Fibroblast of upper back skin (primary cell): ENCODE measurements at regions not wholly inside any gene's neighbourhood (a gene's known extent, or its start where the extent isn't known, plus 50 kb on each side); places are given as distances from the start of the nearest gene placed in this dataset.
"Not testable (repeated sequence)": the region's sequence is repeated elsewhere in the genome, so short reads cannot be mapped to it uniquely, and the experiment has no call there.

Source experiments
- DNase-seq: peaks from one replicate; pipeline ENCODE4 v3.0.0-alpha.2; 2013

- no peak for DNase-seq
Measured at GRCh38 chr6:12523726-12524125, 192.8 kb upstream of the PHACTR1 start.

DNA sequence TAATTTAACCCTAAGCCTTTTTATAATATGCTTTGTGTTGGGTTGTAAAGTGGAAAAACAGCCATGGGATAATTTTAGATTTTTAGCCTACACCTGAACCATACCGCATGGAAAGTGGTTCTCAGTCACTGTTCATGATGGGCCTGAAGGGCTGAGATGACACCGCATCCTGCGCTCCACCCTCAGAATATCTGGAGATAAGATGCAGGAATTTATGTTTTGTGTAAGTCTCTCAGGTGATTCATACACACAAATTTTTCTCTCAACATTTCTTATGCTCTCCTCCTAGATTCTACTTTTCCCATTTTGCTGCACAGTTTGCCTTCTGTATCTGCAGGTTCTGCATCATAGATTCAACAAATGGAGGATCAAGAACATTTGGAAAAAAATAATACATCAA is 191.3 kb upstream of the PHACTR1 start:
- no peak for DNase-seq

DNA sequence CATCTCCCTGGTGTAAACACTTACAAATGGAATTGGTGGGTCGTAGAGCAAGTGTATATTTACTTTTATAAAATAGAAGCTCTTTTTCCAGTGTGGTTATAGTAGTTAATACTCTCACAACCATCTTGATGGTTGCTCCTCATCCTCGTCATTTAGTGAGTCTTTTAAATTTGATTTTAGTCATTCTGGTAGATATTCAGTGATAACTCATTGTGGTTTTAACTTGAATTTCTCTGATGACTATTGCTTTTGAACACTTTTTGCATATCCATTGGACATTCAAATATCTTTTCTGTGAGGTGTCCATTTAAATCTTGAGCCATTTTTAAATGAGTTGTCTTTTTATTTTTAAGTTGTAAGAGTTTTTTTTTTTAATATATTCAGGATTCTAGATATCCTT is 189.2 kb upstream of the PHACTR1 start:
- no peak for DNase-seq

GRCh38 chr6:12528136-12528535 is 188.4 kb upstream of the PHACTR1 start:
- no peak for DNase-seq

- DNase-seq = no peak
Measured at GRCh38 chr6:12528581-12529363, 187.8 kb upstream of the PHACTR1 start.

DNA sequence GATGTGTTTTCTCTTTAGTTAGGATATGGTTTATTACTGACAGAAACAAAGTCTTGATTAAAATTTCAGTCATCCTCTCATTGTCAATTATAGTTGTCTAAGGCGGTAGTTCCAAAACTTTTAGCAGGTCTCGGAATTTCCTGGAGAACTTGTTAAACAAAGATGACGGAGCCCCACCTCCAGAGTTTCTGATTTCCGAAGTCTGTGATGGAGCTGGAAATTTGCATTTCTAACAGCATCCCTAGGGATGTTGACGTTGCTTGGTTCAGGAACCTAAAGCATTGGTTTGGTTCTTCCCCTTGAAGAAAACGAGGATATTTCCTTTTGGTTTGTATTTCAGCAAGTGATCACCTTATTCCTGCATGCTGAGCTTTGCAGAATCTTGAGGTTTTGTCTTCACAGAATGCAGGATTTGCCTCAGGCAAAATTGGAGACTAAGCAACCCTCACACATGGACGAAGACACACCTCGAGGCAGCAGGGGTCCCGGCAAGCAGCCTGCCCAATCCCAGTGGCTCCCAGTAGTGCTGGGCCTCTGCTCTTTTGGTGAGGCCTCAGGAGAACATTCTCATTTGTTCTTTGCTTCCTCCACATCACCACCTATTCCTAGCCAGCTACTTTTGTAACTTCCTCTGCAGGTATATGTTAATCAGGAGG is 187.1 kb upstream of the PHACTR1 start:
- no peak for DNase-seq

- DNase-seq = no peak
Measured at GRCh38 chr6:12530345-12530744, 186.2 kb upstream of the PHACTR1 start.

DNA sequence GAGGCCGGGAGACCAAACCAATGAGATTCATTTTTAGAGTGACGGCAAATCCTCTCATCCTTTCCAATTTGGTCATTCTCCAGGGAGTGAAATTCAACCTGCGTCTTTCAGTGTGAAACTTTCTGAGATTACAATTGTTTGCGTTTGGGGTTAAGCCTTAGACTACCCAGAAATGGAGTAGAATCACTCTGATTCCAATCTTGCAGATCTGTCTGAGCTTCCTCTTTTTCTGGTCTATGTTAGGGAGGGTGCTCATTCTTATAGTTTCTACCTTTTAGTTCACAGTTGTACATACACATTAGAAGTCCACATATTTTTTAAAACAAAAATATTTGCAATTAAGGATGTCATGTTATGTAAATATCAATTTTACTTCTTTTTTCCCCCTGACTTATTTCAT is 183.0 kb upstream of the PHACTR1 start:
- DNase-seq = no peak

DNA sequence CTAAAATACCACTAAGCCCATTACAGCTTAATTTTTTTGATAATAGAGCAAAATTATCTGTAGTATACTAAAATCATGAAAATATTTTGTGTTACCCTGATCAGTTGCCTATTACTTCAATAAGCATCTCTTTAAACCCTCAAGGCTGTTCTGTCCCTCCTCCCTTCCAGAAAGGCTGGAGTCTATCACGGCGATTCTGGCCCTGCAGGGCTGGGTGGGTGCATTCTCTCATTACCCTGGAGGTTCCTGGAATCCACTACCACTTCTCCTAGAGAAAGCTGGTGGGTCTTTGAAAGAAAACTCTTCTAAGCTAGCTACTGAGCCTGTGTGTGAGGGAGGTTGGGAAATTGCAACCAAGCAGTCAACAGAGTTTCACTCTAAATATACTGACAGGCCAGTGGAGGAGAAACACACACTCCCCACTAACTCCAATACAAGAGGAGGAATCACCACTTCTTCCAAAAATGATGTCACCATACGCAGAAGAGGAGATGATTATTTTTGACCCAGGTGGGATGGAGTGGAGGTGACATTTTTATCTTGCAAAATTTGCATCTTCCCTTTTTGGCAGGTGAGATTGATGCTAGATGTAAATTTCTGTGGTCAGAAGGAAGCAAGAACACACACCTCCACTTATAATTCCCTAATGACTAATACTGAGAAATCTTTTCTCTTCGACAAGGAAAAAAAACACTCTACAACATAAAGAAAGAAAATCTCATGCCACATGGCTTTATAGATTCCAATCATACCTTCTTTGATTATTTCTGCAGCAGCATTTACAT is 182.3 kb upstream of the PHACTR1 start:
- DNase-seq = no peak

DNA sequence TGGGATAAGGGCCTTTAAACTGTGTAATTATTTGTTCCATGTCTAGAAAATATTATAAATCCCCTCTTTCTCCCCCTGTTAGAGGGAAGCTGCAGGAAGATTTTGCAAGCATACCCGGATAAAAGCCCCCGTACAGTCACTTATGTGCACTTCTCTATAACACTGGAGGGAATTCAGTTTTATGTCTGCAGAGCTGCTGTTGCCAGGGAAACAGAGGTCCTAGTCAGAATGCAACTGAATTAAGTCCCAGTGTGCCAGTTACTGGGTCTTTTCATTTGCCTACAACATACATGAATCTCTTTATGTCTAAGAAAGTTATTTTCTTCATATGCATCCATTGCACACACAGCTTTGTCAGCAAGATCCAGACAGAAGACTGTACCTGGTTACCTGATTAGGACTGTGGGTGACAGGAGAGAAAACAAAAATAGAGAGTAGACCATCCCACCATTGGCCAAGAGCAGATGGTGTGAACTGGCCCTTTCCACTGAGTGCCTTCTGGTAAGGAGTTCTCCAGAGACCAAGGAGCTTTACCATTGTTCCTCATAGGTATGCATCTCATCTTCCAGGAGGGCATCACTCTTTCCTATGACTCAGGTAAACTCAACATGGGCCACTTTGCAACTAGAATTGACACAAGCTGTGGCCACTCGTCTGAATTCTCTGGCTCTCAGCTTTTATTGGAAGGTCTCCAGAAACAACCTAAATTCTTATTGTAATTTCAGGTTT is 180.8 kb upstream of the PHACTR1 start:
- no peak for DNase-seq

- no peak for DNase-seq
Measured at GRCh38 chr6:12536416-12536815, 180.2 kb upstream of the PHACTR1 start.

GRCh38 chr6:12537389-12537788 is 179.2 kb upstream of the PHACTR1 start:
- peak; percentile 51 for DNase-seq

DNA sequence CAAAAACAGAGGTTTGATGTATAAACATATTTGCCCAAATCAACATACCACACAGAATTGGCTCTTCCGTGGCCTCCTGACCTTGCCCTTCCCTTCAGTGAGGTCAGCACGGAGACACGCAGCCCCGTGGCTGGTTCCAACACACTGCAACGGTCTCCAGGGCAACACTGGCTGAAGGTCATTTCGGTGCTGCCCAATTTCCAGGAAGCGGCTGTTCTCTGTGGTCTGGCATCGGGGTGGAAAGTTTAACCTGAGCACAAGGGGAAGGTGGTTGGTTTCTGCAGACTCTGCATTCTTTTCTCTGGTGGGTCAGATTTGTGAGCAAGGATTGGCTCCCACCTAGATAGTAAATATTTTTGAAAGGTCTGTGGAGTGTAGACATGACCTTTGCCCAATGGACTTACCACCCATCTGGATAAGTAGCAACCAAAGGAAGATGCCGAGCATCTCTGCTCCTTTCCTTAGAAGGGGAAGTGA is 177.6 kb upstream of the PHACTR1 start:
- no peak for DNase-seq

DNA sequence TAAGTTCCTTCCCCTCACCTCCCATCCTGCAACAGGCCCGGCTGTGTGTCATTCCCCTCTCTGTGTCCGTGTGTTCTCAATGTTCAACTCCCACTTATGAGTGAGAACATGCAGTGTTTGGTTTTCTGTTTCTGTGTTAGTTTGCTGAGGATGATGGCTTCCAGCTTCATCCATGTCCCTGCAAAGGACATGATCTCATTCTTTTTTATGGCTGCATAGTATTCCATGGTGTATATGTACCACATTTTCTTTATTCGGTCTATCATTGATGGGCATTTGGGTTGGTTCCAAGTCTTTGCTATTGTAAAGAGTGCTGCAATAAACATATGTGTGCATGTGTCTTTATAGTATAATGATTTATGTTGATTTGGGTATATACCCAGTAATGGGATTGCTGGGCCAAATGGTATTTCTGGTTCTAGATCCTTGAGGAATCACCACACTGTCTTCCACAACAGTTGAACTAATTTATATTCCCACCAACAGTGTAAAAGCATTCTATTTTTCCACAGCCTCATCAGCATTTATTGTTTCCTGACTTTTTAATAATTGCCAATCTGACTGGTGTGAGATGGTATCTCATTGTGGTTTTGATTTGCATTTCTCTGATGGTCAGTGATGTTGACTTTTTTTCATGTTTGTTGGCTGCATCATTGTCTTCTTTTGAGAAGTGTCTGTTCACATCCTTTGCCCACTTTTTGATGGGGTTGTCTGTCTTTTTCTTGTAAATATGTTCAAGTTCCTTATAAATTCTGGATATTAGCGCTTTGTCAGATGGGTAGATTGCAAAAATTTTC is 174.1 kb upstream of the PHACTR1 start:
- DNase-seq = not testable (repeated sequence)

DNA sequence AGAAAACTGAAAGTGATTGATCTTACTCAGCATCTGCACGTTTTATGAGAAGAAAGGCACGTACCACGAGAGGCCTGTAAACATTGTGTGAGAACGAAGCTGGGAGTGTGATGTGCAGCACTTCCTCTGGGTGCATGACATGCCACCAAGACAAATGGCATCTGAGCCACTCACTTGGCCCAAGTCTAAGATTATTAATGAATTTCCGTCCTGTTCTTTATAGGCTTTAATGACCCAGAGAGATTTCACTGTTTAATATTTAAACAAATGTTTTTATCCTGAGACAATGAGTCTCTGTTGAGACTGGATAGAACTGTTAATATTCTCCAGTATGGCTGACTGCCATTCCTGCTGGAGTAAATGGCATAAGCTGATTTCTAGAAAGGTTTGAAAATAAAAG is 172.6 kb upstream of the PHACTR1 start:
- DNase-seq = no peak

DNA sequence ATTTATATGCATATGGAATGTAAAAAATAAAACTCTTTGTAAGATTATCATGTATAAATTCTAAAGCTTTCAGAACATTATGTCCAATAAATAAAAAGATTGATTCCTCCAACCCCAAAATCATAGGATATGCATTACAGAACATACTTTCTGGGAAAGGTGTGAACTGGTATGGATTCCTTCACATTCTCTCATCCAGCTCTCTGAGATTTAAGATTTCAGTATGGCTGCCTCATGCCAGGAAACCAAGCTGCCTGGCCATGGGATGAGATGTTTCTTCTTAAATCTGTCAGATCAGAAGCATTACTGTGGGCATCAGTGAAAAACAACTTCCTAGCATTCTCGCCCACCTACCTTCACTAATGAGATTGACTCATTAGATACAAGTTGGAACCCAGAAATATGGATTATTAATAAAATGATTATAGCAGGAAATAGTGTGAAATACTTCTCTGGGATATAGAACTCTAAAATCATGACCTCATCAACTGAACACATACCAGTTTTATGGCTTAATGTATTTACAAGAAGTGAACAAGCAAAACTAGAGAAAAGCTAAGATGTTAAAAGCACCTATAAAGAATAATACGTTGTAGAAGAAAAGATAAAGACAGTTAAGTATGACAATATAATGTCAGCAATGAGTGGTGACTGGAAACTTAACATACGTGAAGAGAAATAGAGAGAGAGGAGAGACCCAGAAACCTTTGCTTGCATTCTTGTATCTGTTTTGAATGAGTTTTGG is 171.6 kb upstream of the PHACTR1 start:
- DNase-seq = no peak

GRCh38 chr6:12545619-12546409 is 170.8 kb upstream of the PHACTR1 start:
- DNase-seq = peak; percentile 85

GRCh38 chr6:12546410-12547002 is 170.1 kb upstream of the PHACTR1 start:
- no peak for DNase-seq

DNA sequence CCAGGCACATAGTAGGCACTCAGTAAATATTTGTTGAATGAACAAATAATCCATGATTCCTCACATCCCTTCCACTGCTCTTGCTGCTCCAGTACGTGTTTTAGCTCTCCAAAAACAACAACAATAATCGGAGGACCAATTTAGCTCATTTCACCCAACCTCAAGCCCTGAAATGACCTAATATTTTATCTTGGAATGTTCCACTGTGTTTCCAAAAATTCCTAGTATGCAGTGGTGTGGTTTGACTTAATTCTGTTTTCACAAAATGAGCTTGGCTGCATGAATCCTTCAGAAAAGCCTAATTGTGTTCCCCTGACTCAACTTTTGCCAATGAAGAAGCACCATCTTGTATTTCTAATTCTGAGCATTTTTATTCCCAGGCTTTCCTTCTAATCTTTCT is 168.0 kb upstream of the PHACTR1 start:
- DNase-seq = peak; percentile 86

DNA sequence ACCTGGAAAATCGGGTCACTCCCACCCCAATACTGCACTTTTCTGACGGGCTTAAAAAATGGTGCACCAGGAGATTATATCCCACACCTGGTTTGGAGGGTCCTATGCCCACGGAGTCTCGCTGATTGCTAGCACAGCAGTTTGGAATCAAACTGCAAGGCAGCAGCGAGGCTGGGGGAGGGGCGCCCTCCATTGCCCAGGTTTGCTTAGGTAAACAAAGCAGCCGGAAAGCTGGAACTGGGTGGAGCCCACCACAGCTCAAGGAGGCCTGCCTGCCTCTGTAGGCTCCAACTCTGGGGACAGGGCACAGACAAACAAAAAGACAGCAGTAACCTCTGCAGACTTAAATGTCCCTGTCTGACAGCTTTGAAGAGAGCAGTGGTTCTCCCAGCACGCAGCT is 167.1 kb upstream of the PHACTR1 start:
- not testable (repeated sequence) for DNase-seq
